Vagina (tissue), 2 donors: ENCODE measurements at regions not wholly inside any gene's neighbourhood (a gene's known extent, or its start where the extent isn't known, plus 50 kb on each side); places are given as distances from the start of the nearest gene placed in this dataset.
"Not testable (repeated sequence)": the region's sequence is repeated elsewhere in the genome, so short reads cannot be mapped to it uniquely, and the experiment has no call there.

Source experiments
- DNase-seq, 2 donors: peaks; one replicate each; pipeline ENCODE4 v3.0.0-alpha.2; 2017; ENCODE audit errors: extremely low spot score in 2 of 2
- H3K27ac ChIP-seq: fragments of 200-600 bp; sonication (generic); one replicate; pipeline ENCODE4 v1.5.1; 2019
- H3K27me3 ChIP-seq: fragments of 200-600 bp; sonication (generic); one replicate; pipeline ENCODE4 v1.5.1; 2019
- H3K36me3 ChIP-seq, 2 donors: fragments of 200-600 bp; sonication (generic); one replicate each; pipeline ENCODE4 v1.5.1; 2017 to 2019
- H3K4me1 ChIP-seq: fragments of 200-600 bp; sonication (generic); one replicate; pipeline ENCODE4 v1.5.1; 2019
- H3K4me3 ChIP-seq, 2 donors: fragments of 200-600 bp; sonication (generic); 1 replicate in 1 of 2; 2 replicates in 1 of 2; pipeline ENCODE4 v1.5.1; 2016 to 2019
- H3K9me3 ChIP-seq: fragments of 200-600 bp; sonication (generic); one replicate; pipeline ENCODE4 v1.5.1; 2019
- CTCF ChIP-seq, 3 experiments: fragments of 450-650 bp in 2 of 3; fragments of 200-600 bp in 1 of 3; sonication (generic) in 1 of 3; IDR thresholded peaks; one replicate each; pipeline ENCODE4 v1.5.1; 2017 to 2019; ENCODE audit warnings: antibody characterized with exemption in 3 of 3, mild to moderate bottlenecking in 2 of 3, moderate library complexity in 2 of 3
- POLR2A ChIP-seq, 2 donors: fragments of 450-650 bp; IDR thresholded peaks; one replicate each; pipeline ENCODE4 v1.6.1; 2017; ENCODE audit warnings: antibody characterized with exemption in 2 of 2, mild to moderate bottlenecking in 2 of 2, moderate library complexity in 2 of 2
- POLR2AphosphoS5 ChIP-seq, 2 donors: sonication (generic); formaldehyde crosslinking; IDR thresholded peaks; one replicate each; pipeline ENCODE4 v1.9.0; 2017; ENCODE audit warnings: antibody characterized with exemption in 2 of 2, mild to moderate bottlenecking in 2 of 2, low read depth in 1 of 2; ENCODE audit not compliant: insufficient read depth in 1 of 2
- intact Hi-C: fragments of 100-400 bp; cut with DNase I; formaldehyde crosslinking; loops from one replicate; pipeline ENCODE4 v1.15.1; 2023

GRCh38 chr9:32200241-32200640 lies 184.2 kb upstream of the ACO1 start:
- H3K4me3 ChIP-seq: no peak overlapping the region
- no peaks in the 10 kb centered on the region for H3K36me3 ChIP-seq
- DNase-seq: no peak
- no peaks in the 10 kb centered on the region for H3K9me3 ChIP-seq
- TF ChIP-seq CTCF (IDR thresholded peaks at IDR 0.05): no peak
- TF ChIP-seq POLR2AphosphoS5 (IDR thresholded peaks at IDR 0.05; ENCODE audit: insufficient read depth in 1 of 2, low read depth in 1 of 2): no peak
- TF ChIP-seq POLR2A (IDR thresholded peaks at IDR 0.05): no peak
- no peaks in the 10 kb centered on the region for H3K27me3 ChIP-seq
- no peaks in the 10 kb centered on the region for H3K4me1 ChIP-seq
- intact Hi-C loops: no loop called here
- H3K27ac ChIP-seq: no peak overlapping the region

- H3K9me3 ChIP-seq: no peaks in the 10 kb centered on the region
- H3K4me1 ChIP-seq: no peaks in the 10 kb centered on the region
- H3K27ac ChIP-seq: no peak overlapping the region
- no peaks in the 10 kb centered on the region for H3K27me3 ChIP-seq
- H3K4me3 ChIP-seq: no peak overlapping the region
- H3K36me3 ChIP-seq: no peaks in the 10 kb centered on the region
- intact Hi-C loops: no loop called here
- no peak for TF ChIP-seq CTCF (IDR thresholded peaks at IDR 0.05)
- TF ChIP-seq POLR2AphosphoS5 (IDR thresholded peaks at IDR 0.05; ENCODE audit: insufficient read depth in 1 of 2, low read depth in 1 of 2): no peak
- TF ChIP-seq POLR2A (IDR thresholded peaks at IDR 0.05): no peak
- no peak for DNase-seq
Observed at GRCh38 chr9:32200896-32201295, 183.5 kb upstream of the ACO1 start.

GRCh38 chr9:32209164-32209563 lies 175.3 kb upstream of the ACO1 start:
- H3K27ac ChIP-seq, H3K27me3 ChIP-seq, DNase-seq, intact Hi-C loops, H3K9me3 ChIP-seq, H3K4me1 ChIP-seq, H3K4me3 ChIP-seq, H3K36me3 ChIP-seq: not testable (repeated sequence)

- TF ChIP-seq POLR2AphosphoS5 (IDR thresholded peaks at IDR 0.05; ENCODE audit: insufficient read depth in 1 of 2, low read depth in 1 of 2) (no peak), CTCF (IDR thresholded peaks at IDR 0.05) (no peak), POLR2A (IDR thresholded peaks at IDR 0.05) (no peak)
- H3K36me3 ChIP-seq: no peaks in the 10 kb centered on the region
- no peak overlapping the region for H3K27ac ChIP-seq
- H3K4me1 ChIP-seq: no peaks in the 10 kb centered on the region
- H3K4me3 ChIP-seq: no peak overlapping the region
- H3K27me3 ChIP-seq: no peaks in the 10 kb centered on the region
- DNase-seq: no peak
- intact Hi-C loops: no loop called here
- no peaks in the 10 kb centered on the region for H3K9me3 ChIP-seq
Observed at GRCh38 chr9:32218100-32218767, 166.2 kb upstream of the ACO1 start.

DNA sequence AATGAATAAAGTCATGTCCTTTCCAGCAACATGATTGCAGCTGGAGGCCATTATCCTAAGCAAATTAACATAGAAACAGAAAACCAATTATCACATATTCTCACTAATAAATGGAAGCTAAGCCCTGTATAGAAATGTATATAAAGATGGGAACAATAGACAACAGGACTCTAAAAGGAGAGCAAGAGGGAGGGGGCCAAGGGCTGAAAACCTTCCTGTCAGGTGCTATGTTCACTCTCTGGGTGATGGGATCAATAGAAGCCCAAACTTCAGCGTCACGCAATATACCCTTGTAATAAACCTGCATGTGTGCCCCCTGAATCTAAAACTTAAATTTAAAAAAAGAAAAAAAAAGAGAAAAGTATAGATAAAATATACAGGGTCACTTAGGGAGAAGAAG lies 163.7 kb upstream of the ACO1 start:
- Histone ChIP-seq H3K27ac (no peak overlapping the region), H3K4me3 (no peak overlapping the region), H3K27me3 (no peaks in the 10 kb centered on the region), H3K36me3 (no peaks in the 10 kb centered on the region), H3K4me1 (no peaks in the 10 kb centered on the region), H3K9me3 (no peaks in the 10 kb centered on the region)
- TF ChIP-seq POLR2A (IDR thresholded peaks at IDR 0.05): no peak
- no peak for TF ChIP-seq POLR2AphosphoS5 (IDR thresholded peaks at IDR 0.05; ENCODE audit: insufficient read depth in 1 of 2, low read depth in 1 of 2)
- TF ChIP-seq CTCF (IDR thresholded peaks at IDR 0.05): no peak
- no peak for DNase-seq
- intact Hi-C loops: no loop called here
